ENCODE measurements at regions not wholly inside any gene's neighbourhood (a gene's known extent, or its start where the extent isn't known, plus 50 kb on each side); places are given as distances from the start of the nearest gene placed in this dataset.
"Not testable (repeated sequence)": the region's sequence is repeated elsewhere in the genome, so short reads cannot be mapped to it uniquely, and the experiment has no call there.

GRCh38 chr13:90348477-90349136 is 998.9 kb upstream of the MIR17HG start:
- H3K9me3 ChIP-seq (ENCODE audit: low read depth, low read length); H3K27me3 ChIP-seq (ENCODE audit: insufficient read depth, low read length); H3K4me3 ChIP-seq (ENCODE audit: low read length); H3K4me1 ChIP-seq (ENCODE audit: insufficient read depth, low read length): not testable (repeated sequence)

- no peaks in the 10 kb centered on the region for H3K9me3 ChIP-seq (ENCODE audit: low read depth, low read length)
- no peak overlapping the region for H3K4me3 ChIP-seq (ENCODE audit: low read length)
- H3K4me1 ChIP-seq (ENCODE audit: insufficient read depth, low read length), result no peaks in the 10 kb centered on the region
- no peaks in the 10 kb centered on the region for H3K27me3 ChIP-seq (ENCODE audit: insufficient read depth, low read length)
Observed at GRCh38 chr13:90352763-90353162, 994.7 kb upstream of the MIR17HG start.

GRCh38 chr13:90355162-90355751 is 992.2 kb upstream of the MIR17HG start:
- H3K9me3 ChIP-seq (ENCODE audit: low read depth, low read length), result no peaks in the 10 kb centered on the region

GRCh38 chr13:90360785-90361184 is 986.7 kb upstream of the MIR17HG start:
- H3K4me3 ChIP-seq (ENCODE audit: low read length), result no peak overlapping the region
- H3K4me1 ChIP-seq (ENCODE audit: insufficient read depth, low read length), result no peaks in the 10 kb centered on the region
- H3K27me3 ChIP-seq (ENCODE audit: insufficient read depth, low read length), result no peaks in the 10 kb centered on the region
- no peaks in the 10 kb centered on the region for H3K9me3 ChIP-seq (ENCODE audit: low read depth, low read length)

More at GRCh38 chr13:90355162-90355751, 992.2 kb upstream of the MIR17HG start:
- Histone ChIP-seq H3K27me3 (ENCODE audit: insufficient read depth, low read length) (no peaks in the 10 kb centered on the region), H3K4me1 (ENCODE audit: insufficient read depth, low read length) (no peaks in the 10 kb centered on the region), H3K4me3 (ENCODE audit: low read length) (no peak overlapping the region)

GRCh38 chr13:90362707-90363106 is 984.8 kb upstream of the MIR17HG start:
- no peaks in the 10 kb centered on the region for H3K9me3 ChIP-seq (ENCODE audit: low read depth, low read length)
- no peaks in the 10 kb centered on the region for H3K4me1 ChIP-seq (ENCODE audit: insufficient read depth, low read length)
- no peak overlapping the region for H3K4me3 ChIP-seq (ENCODE audit: low read length)
- H3K27me3 ChIP-seq (ENCODE audit: insufficient read depth, low read length), result no peaks in the 10 kb centered on the region

- no peaks in the 10 kb centered on the region for H3K27me3 ChIP-seq (ENCODE audit: insufficient read depth, low read length)
- no peak overlapping the region for H3K4me3 ChIP-seq (ENCODE audit: low read length)
- H3K4me1 ChIP-seq (ENCODE audit: insufficient read depth, low read length), result no peaks in the 10 kb centered on the region
- H3K9me3 ChIP-seq (ENCODE audit: low read depth, low read length), result no peaks in the 10 kb centered on the region
Observed at GRCh38 chr13:90365130-90365529, 982.4 kb upstream of the MIR17HG start.

- Histone ChIP-seq H3K27me3 (ENCODE audit: insufficient read depth, low read length) (no peaks in the 10 kb centered on the region), H3K4me1 (ENCODE audit: insufficient read depth, low read length) (no peaks in the 10 kb centered on the region), H3K4me3 (ENCODE audit: low read length) (no peak overlapping the region), H3K9me3 (ENCODE audit: low read depth, low read length) (no peaks in the 10 kb centered on the region)
Observed at GRCh38 chr13:90374168-90374567, 973.3 kb upstream of the MIR17HG start.

GRCh38 chr13:90375851-90376250 is 971.6 kb upstream of the MIR17HG start:
- Histone ChIP-seq H3K9me3 (ENCODE audit: low read depth, low read length) (no peaks in the 10 kb centered on the region), H3K4me3 (ENCODE audit: low read length) (no peak overlapping the region), H3K27me3 (ENCODE audit: insufficient read depth, low read length) (no peaks in the 10 kb centered on the region), H3K4me1 (ENCODE audit: insufficient read depth, low read length) (no peaks in the 10 kb centered on the region)

GRCh38 chr13:90382425-90382824 is 965.1 kb upstream of the MIR17HG start:
- no peak overlapping the region for H3K4me3 ChIP-seq (ENCODE audit: low read length)
- no peaks in the 10 kb centered on the region for H3K9me3 ChIP-seq (ENCODE audit: low read depth, low read length)
- no peaks in the 10 kb centered on the region for H3K27me3 ChIP-seq (ENCODE audit: insufficient read depth, low read length)
- H3K4me1 ChIP-seq (ENCODE audit: insufficient read depth, low read length), result no peaks in the 10 kb centered on the region

- Histone ChIP-seq H3K9me3 (ENCODE audit: low read depth, low read length) (no peaks in the 10 kb centered on the region), H3K4me1 (ENCODE audit: insufficient read depth, low read length) (no peaks in the 10 kb centered on the region), H3K27me3 (ENCODE audit: insufficient read depth, low read length) (no peaks in the 10 kb centered on the region)
Observed at GRCh38 chr13:90385781-90386489, 961.6 kb upstream of the MIR17HG start.

GRCh38 chr13:90388887-90389452 is 958.5 kb upstream of the MIR17HG start:
- Histone ChIP-seq H3K4me1 (ENCODE audit: insufficient read depth, low read length) (no peaks in the 10 kb centered on the region), H3K27me3 (ENCODE audit: insufficient read depth, low read length) (no peaks in the 10 kb centered on the region), H3K4me3 (ENCODE audit: low read length) (no peak overlapping the region), H3K9me3 (ENCODE audit: low read depth, low read length) (no peaks in the 10 kb centered on the region)

More at GRCh38 chr13:90385781-90386489, 961.6 kb upstream of the MIR17HG start:
- H3K4me3 ChIP-seq (ENCODE audit: low read length), result no peak overlapping the region

- H3K4me3 ChIP-seq (ENCODE audit: low read length), result no peak overlapping the region
- no peaks in the 10 kb centered on the region for H3K4me1 ChIP-seq (ENCODE audit: insufficient read depth, low read length)
- no peaks in the 10 kb centered on the region for H3K9me3 ChIP-seq (ENCODE audit: low read depth, low read length)
- no peaks in the 10 kb centered on the region for H3K27me3 ChIP-seq (ENCODE audit: insufficient read depth, low read length)
Observed at GRCh38 chr13:90389537-90389936, 958.0 kb upstream of the MIR17HG start.

- H3K4me1 ChIP-seq (ENCODE audit: insufficient read depth, low read length), result no peaks in the 10 kb centered on the region
- H3K9me3 ChIP-seq (ENCODE audit: low read depth, low read length), result no peaks in the 10 kb centered on the region
- no peaks in the 10 kb centered on the region for H3K27me3 ChIP-seq (ENCODE audit: insufficient read depth, low read length)
- H3K4me3 ChIP-seq (ENCODE audit: low read length), result no peak overlapping the region
Observed at GRCh38 chr13:90393408-90393807, 954.1 kb upstream of the MIR17HG start.

- H3K4me3 ChIP-seq (ENCODE audit: low read length), result no peak overlapping the region
- H3K4me1 ChIP-seq (ENCODE audit: insufficient read depth, low read length), result no peaks in the 10 kb centered on the region
- no peaks in the 10 kb centered on the region for H3K27me3 ChIP-seq (ENCODE audit: insufficient read depth, low read length)
- no peaks in the 10 kb centered on the region for H3K9me3 ChIP-seq (ENCODE audit: low read depth, low read length)
Observed at GRCh38 chr13:90395348-90395747, 952.1 kb upstream of the MIR17HG start.

- Histone ChIP-seq H3K4me3 (ENCODE audit: low read length) (no peak overlapping the region), H3K4me1 (ENCODE audit: insufficient read depth, low read length) (no peaks in the 10 kb centered on the region), H3K9me3 (ENCODE audit: low read depth, low read length) (no peaks in the 10 kb centered on the region), H3K27me3 (ENCODE audit: insufficient read depth, low read length) (no peaks in the 10 kb centered on the region)
Observed at GRCh38 chr13:90395846-90396245, 951.6 kb upstream of the MIR17HG start.

All from mononuclear cell (primary cell).